ENCODE measurements at regions not wholly inside any gene's neighbourhood (a gene's known extent, or its start where the extent isn't known, plus 50 kb on each side); places are given as distances from the start of the nearest gene placed in this dataset.
A peak's percentile ranks its signal among the peaks of the same experiment; 100 is the strongest.
"Not testable (repeated sequence)": the region's sequence is repeated elsewhere in the genome, so short reads cannot be mapped to it uniquely, and the experiment has no call there.

GRCh38 chr4:59374416-59374815, 1825.7 kb upstream of the ADGRL3 start:
- H3K27me3 ChIP-seq (ENCODE audit: low read depth), result no peaks in the 10 kb centered on the region
- H3K9me3 ChIP-seq, result no peaks in the 10 kb centered on the region; the same call in 1 of the 2 replicates
- H3K4me3 ChIP-seq, result no peak overlapping the region
- no peaks in the 10 kb centered on the region for H3K36me3 ChIP-seq (replicated peaks)
- no peaks in the 10 kb centered on the region for H3K4me1 ChIP-seq
- in situ Hi-C loops (cut with MboI; ENCODE audit: low sequenced_read_pairs), result no loop called here
- no peak for DNase-seq (ENCODE audit: low spot score in 2 of 2)

DNA sequence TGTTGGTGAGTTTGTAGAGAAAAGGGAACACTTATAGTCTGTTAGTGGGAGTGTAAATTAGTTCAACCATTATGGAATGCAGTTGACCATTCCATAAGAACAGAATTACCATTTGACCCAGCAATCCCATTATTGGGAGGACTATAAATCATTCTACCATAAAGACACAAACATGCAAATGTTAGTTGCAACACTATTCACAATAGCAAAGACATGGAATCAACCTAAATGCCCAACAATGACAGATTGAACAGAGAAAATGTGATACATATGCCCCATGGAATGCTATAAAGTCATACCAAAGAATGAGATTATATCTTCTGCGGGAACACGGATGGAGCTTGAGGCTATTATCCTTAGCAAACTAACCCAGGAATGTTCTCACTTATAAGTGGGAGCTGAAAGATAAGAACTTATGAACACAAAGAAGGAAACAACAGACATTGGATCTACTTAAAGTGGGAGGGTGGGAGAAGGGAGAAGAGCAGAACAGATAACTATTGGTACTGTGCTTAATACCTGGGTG, 1819.2 kb upstream of the ADGRL3 start:
- in situ Hi-C loops (cut with MboI; ENCODE audit: low sequenced_read_pairs), result no loop called here
- no peak overlapping the region for H3K4me3 ChIP-seq
- DNase-seq (ENCODE audit: low spot score in 2 of 2), result peak; percentile 31 to 91
- H3K4me1 ChIP-seq, result peaks cover 10% of the 10 kb centered on the region
- H3K27me3 ChIP-seq (ENCODE audit: low read depth), result no peaks in the 10 kb centered on the region
- no peaks in the 10 kb centered on the region for H3K36me3 ChIP-seq (replicated peaks)
- H3K9me3 ChIP-seq, result no peaks in the 10 kb centered on the region; the same call in 1 of the 2 replicates

DNA sequence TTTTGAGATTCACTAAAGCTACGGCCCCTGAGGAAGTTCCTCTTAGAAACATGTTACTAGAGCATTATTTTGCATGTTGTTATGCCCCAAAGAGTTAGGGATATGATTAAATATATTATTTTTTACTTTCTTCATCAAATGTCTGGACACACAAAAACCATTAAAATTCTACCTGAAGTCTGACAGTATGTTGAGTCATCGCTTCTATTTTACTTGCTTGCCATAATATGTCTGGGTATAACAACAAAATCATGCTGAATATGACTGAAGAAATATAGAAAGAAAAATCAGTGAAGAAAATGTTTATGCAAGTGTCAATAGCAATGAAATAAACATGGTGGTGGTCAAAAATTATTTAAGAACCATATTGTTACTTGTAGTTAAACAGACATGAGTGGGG, 1818.5 kb upstream of the ADGRL3 start:
- Histone ChIP-seq H3K4me1 (peaks cover 10% of the 10 kb centered on the region), H3K36me3 (replicated peaks) (no peaks in the 10 kb centered on the region), H3K9me3 (no peaks in the 10 kb centered on the region; the same call in 1 of the 2 replicates), H3K4me3 (no peak overlapping the region), H3K27me3 (ENCODE audit: low read depth) (no peaks in the 10 kb centered on the region)
- in situ Hi-C loops (cut with MboI; ENCODE audit: low sequenced_read_pairs), result no loop called here
- DNase-seq (ENCODE audit: low spot score in 2 of 2), result no peak

- no peak for DNase-seq (ENCODE audit: low spot score in 2 of 2)
- H3K27me3 ChIP-seq (ENCODE audit: low read depth), result no peaks in the 10 kb centered on the region
- in situ Hi-C loops (cut with MboI; ENCODE audit: low sequenced_read_pairs), result no loop called here
- no peak overlapping the region for H3K4me3 ChIP-seq
- H3K36me3 ChIP-seq (replicated peaks), result no peaks in the 10 kb centered on the region
- no peaks in the 10 kb centered on the region for H3K9me3 ChIP-seq
- no peaks in the 10 kb centered on the region; the same call in 1 of the 2 replicates for H3K4me1 ChIP-seq
Measured at GRCh38 chr4:59387759-59388758, 1812.1 kb upstream of the ADGRL3 start.

- in situ Hi-C loops (cut with MboI; ENCODE audit: low sequenced_read_pairs), result no loop called here
- H3K36me3 ChIP-seq (replicated peaks), result no peaks in the 10 kb centered on the region
- no peak for DNase-seq (ENCODE audit: low spot score in 2 of 2)
- H3K27me3 ChIP-seq (ENCODE audit: low read depth), result no peaks in the 10 kb centered on the region
- H3K9me3 ChIP-seq, result no peaks in the 10 kb centered on the region
- peaks cover 3% of the 10 kb centered on the region; the same call in 1 of the 2 replicates for H3K4me1 ChIP-seq
- no peak overlapping the region for H3K4me3 ChIP-seq
Measured at GRCh38 chr4:59393780-59394179, 1806.3 kb upstream of the ADGRL3 start.

DNA sequence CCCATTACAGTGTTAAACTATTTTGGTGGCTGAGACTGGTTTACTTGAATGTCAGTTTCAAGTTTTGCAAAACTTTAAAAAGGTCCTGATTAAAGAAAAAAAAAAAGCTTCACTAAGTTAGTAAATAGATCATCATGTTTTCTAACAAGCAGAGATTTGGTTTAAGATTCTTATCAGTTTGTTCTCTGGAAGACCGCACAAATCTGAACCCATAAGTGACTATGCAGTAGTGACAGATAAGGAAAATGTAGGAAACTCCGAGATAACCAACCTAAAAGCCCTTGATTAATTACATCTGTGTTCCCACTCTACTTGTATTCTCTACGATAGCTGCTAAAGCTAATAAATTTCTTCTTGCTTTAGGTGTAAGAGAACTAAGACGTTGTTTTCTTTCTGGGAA, 1799.8 kb upstream of the ADGRL3 start:
- Histone ChIP-seq H3K4me1 (peaks cover 6% of the 10 kb centered on the region; the same call in 1 of the 2 replicates), H3K9me3 (no peaks in the 10 kb centered on the region), H3K36me3 (replicated peaks) (no peaks in the 10 kb centered on the region), H3K27me3 (ENCODE audit: low read depth) (no peaks in the 10 kb centered on the region), H3K4me3 (no peak overlapping the region)
- no peak for DNase-seq (ENCODE audit: low spot score in 2 of 2)
- in situ Hi-C loops (cut with MboI; ENCODE audit: low sequenced_read_pairs), result no loop called here

DNA sequence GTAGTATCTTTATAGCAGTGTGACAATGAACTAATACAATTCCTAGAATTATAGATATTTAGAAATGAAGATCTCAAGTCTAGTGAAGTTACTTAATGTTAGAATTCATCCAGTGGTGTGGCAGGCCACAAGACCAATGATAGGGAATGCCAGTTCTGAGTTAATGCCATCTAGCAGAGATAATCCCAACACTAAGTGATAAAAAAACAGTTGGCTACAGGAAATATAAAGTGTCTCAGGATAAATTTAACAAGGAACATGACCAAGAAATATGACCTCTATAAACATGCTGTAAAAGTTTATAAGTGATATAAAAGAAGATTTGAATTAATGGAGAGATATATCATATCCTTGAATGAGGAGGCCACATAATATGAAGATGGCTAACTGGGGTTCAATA, 1790.5 kb upstream of the ADGRL3 start:
- H3K4me3 ChIP-seq, result no peak overlapping the region
- no peaks in the 10 kb centered on the region for H3K36me3 ChIP-seq (replicated peaks)
- no peak for DNase-seq (ENCODE audit: low spot score in 2 of 2)
- no peaks in the 10 kb centered on the region for H3K4me1 ChIP-seq
- in situ Hi-C loops (cut with MboI; ENCODE audit: low sequenced_read_pairs), result no loop called here
- no peaks in the 10 kb centered on the region for H3K27me3 ChIP-seq (ENCODE audit: low read depth)
- H3K9me3 ChIP-seq, result no peaks in the 10 kb centered on the region; the same call in 1 of the 2 replicates

DNA sequence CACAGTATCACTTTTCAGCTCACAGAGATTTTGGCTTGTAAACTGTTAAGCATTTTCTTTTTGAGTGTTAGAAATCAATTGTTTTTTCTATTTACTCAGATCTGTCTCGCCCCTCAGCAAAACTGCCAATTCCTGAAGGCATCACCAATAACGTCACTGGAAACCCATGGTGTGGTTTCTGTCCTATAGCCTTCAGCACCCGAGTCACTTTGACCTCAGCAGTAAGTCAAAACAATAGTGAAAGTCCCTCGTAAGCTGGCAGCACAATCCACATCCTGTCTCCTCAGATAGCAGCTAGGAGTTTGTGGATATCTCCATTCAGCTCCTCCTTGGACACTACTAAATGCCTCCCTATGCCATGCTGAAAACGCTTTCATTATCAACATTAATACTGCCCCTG, 1787.4 kb upstream of the ADGRL3 start:
- Histone ChIP-seq H3K4me3 (no peak overlapping the region), H3K27me3 (ENCODE audit: low read depth) (no peaks in the 10 kb centered on the region), H3K9me3 (no peaks in the 10 kb centered on the region; the same call in 1 of the 2 replicates), H3K4me1 (no peaks in the 10 kb centered on the region; the same call in 1 of the 2 replicates), H3K36me3 (replicated peaks) (no peaks in the 10 kb centered on the region)
- in situ Hi-C loops (cut with MboI; ENCODE audit: low sequenced_read_pairs), result no loop called here
- DNase-seq (ENCODE audit: low spot score in 2 of 2), result no peak

GRCh38 chr4:59455751-59456150, 1744.4 kb upstream of the ADGRL3 start:
- in situ Hi-C loops (cut with MboI; ENCODE audit: low sequenced_read_pairs), result no loop called here
- no peak for DNase-seq (ENCODE audit: low spot score in 2 of 2)
- H3K9me3 ChIP-seq, result no peaks in the 10 kb centered on the region
- no peaks in the 10 kb centered on the region for H3K36me3 ChIP-seq (replicated peaks)
- no peaks in the 10 kb centered on the region for H3K4me1 ChIP-seq
- no peaks in the 10 kb centered on the region for H3K27me3 ChIP-seq (ENCODE audit: low read depth)
- H3K4me3 ChIP-seq, result no peak overlapping the region

- Histone ChIP-seq H3K4me3 (no peak overlapping the region), H3K9me3 (no peaks in the 10 kb centered on the region), H3K4me1 (no peaks in the 10 kb centered on the region; the same call in 1 of the 2 replicates), H3K36me3 (replicated peaks) (no peaks in the 10 kb centered on the region), H3K27me3 (ENCODE audit: low read depth) (no peaks in the 10 kb centered on the region)
- in situ Hi-C loops (cut with MboI; ENCODE audit: low sequenced_read_pairs), result no loop called here
- no peak for DNase-seq (ENCODE audit: low spot score in 2 of 2)
Measured at GRCh38 chr4:59457576-59457975, 1742.5 kb upstream of the ADGRL3 start.

DNA sequence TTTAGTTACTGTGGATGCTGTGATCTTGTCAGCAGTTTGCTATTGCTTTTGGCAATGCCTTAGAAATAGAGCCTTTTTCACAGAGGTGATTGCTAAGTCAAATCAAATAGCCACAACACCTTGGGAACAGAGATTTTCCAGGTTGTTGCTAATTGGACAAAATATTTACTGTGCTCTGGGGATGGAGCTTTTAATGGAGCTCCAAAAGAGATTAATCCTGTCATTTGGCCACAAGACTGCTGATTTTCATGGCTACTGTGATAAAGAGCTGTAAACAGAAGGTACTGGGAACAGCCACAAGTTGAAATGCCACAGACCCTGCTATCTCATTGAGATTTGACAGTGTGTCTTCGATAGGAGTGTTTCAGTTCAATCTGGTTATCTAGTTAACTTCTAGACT, 1715.2 kb upstream of the ADGRL3 start:
- in situ Hi-C loops (cut with MboI; ENCODE audit: low sequenced_read_pairs), result no loop called here
- no peaks in the 10 kb centered on the region for H3K27me3 ChIP-seq (ENCODE audit: low read depth)
- no peaks in the 10 kb centered on the region for H3K4me1 ChIP-seq
- no peaks in the 10 kb centered on the region for H3K36me3 ChIP-seq (replicated peaks)
- DNase-seq (ENCODE audit: low spot score in 2 of 2), result no peak
- H3K4me3 ChIP-seq, result no peak overlapping the region
- H3K9me3 ChIP-seq, result no peaks in the 10 kb centered on the region

DNA sequence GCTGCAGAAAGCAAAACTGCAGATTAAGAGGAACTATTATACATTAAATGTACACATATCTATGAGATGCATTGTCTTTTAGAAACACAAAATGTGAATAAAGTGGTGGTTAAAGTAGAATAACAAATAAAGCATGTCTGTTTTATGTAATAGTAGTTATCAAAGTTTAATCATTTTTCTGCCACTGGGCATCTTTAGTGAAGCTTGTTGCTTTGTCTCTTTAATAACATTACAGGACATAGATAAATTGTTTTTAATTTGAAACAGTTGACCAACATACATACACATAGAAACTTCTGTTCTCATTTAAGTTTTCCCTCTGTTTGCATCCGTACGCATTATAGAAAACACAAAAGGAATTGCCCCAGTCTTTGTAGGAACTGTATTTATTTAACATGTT, 1700.0 kb upstream of the ADGRL3 start:
- no peaks in the 10 kb centered on the region for H3K9me3 ChIP-seq
- in situ Hi-C loops (cut with MboI; ENCODE audit: low sequenced_read_pairs), result no loop called here

GRCh38 chr4:59503731-59504130, 1696.4 kb upstream of the ADGRL3 start:
- no peaks in the 10 kb centered on the region for H3K9me3 ChIP-seq

More for the DNA sequence above, 1700.0 kb upstream of the ADGRL3 start:
- H3K27me3 ChIP-seq (ENCODE audit: low read depth), result no peaks in the 10 kb centered on the region
- H3K4me1 ChIP-seq, result peaks cover 16% of the 10 kb centered on the region
- H3K4me3 ChIP-seq, result no peak overlapping the region
- H3K36me3 ChIP-seq (replicated peaks), result no peaks in the 10 kb centered on the region
- peak in 1 of 2 experiments; percentile 9 for DNase-seq (ENCODE audit: low spot score in 2 of 2)

GRCh38 chr4:59511809-59512208, 1688.3 kb upstream of the ADGRL3 start:
- H3K9me3 ChIP-seq; H3K36me3 ChIP-seq (replicated peaks); H3K27me3 ChIP-seq (ENCODE audit: low read depth); H3K4me1 ChIP-seq; in situ Hi-C loops (cut with MboI; ENCODE audit: low sequenced_read_pairs); DNase-seq (ENCODE audit: low spot score in 2 of 2); H3K4me3 ChIP-seq: not testable (repeated sequence)

More at GRCh38 chr4:59503731-59504130, 1696.4 kb upstream of the ADGRL3 start:
- in situ Hi-C loops (cut with MboI; ENCODE audit: low sequenced_read_pairs), result no loop called here
- Histone ChIP-seq H3K27me3 (ENCODE audit: low read depth) (no peaks in the 10 kb centered on the region), H3K4me1 (peaks cover 16% of the 10 kb centered on the region), H3K4me3 (no peak overlapping the region), H3K36me3 (replicated peaks) (no peaks in the 10 kb centered on the region)
- no peak for DNase-seq (ENCODE audit: low spot score in 2 of 2)
